Transverse colon (tissue), 3 donors: ENCODE measurements at regions not wholly inside any gene's neighbourhood (a gene's known extent, or its start where the extent isn't known, plus 50 kb on each side); places are given as distances from the start of the nearest gene placed in this dataset.

Source experiments
- POLR2A ChIP-seq: fragments of 450-650 bp; IDR thresholded peaks from one replicate; pipeline ENCODE4 v1.6.1; 2016; ENCODE audit warnings: antibody characterized with exemption, mild to moderate bottlenecking, moderate library complexity
- TF ChIP-seq, protein P1 (sequence below), 5 experiments: fragments of 200-600 bp in 3 of 5; fragments of 450-650 bp in 2 of 5; sonication (generic) in 3 of 5; IDR thresholded peaks; 1 replicate in 2 of 5; 2 replicates in 3 of 5; pipeline ENCODE4 v1.5.1; 2016 to 2017; ENCODE audit warnings: antibody characterized with exemption in 5 of 5, inconsistent platforms in 3 of 5, mild to moderate bottlenecking in 2 of 5, moderate library complexity in 1 of 5

DNA sequence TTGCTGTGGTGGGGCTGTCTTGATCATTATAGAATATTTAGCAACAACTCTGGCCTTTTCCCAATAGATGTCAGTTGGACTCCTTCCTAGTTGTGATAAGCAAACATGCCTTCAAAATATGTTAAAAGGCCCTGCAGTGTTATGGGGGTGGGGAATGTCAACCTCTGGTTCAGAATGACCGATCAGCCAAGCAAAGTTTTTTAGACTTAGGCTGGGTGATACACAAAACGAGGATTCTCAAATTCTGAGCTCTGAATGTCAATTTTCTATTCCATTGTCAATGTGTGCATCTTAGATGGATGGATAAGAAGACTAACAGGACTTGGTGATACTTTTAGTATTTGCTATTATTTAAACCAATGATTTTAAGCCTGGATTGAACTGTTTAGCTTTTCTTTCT lies 940.0 kb upstream of the GRIA3 start:
- TF ChIP-seq, protein P1, sequence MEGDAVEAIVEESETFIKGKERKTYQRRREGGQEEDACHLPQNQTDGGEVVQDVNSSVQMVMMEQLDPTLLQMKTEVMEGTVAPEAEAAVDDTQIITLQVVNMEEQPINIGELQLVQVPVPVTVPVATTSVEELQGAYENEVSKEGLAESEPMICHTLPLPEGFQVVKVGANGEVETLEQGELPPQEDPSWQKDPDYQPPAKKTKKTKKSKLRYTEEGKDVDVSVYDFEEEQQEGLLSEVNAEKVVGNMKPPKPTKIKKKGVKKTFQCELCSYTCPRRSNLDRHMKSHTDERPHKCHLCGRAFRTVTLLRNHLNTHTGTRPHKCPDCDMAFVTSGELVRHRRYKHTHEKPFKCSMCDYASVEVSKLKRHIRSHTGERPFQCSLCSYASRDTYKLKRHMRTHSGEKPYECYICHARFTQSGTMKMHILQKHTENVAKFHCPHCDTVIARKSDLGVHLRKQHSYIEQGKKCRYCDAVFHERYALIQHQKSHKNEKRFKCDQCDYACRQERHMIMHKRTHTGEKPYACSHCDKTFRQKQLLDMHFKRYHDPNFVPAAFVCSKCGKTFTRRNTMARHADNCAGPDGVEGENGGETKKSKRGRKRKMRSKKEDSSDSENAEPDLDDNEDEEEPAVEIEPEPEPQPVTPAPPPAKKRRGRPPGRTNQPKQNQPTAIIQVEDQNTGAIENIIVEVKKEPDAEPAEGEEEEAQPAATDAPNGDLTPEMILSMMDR (IDR thresholded peaks at IDR 0.05), result no peak
- no peak for TF ChIP-seq POLR2A
